Lower leg skin (tissue), 3 donors: ENCODE measurements at regions not wholly inside any gene's neighbourhood (a gene's known extent, or its start where the extent isn't known, plus 50 kb on each side); places are given as distances from the start of the nearest gene placed in this dataset.

ENCODE experiments used
- POLR2A ChIP-seq, 2 donors: fragments of 450-650 bp; IDR thresholded peaks; one replicate each; pipeline ENCODE4 v1.6.1; 2016 to 2017; ENCODE audit warnings: antibody characterized with exemption in 2 of 2, mild to moderate bottlenecking in 1 of 2, moderate library complexity in 1 of 2
- TF ChIP-seq, protein P1 (sequence below), 3 donors: fragments of 450-650 bp; IDR thresholded peaks; one replicate each; pipeline ENCODE4 v1.5.1; 2016; ENCODE audit warnings: antibody characterized with exemption in 3 of 3, mild to moderate bottlenecking in 3 of 3, moderate library complexity in 2 of 3

DNA sequence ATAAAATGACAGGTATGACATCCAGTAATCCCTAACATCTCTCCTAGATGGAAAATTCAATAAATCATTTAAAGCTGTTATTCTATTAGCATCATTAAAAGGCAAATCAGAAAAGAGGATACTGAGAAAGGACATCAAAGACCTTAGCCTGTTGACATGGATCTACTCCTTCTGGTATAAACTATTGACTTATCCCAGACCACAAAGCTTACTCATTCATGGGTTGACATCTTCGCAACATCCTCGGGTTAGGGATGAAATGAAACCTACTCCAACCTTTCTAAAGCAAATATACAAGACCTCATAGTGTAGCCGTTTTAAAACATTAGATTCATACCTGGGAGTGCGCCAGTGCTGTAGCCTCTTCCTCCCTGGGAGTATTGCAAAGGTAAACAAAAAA is 191.5 kb upstream of the BTG1 start:
- TF ChIP-seq, protein P1, sequence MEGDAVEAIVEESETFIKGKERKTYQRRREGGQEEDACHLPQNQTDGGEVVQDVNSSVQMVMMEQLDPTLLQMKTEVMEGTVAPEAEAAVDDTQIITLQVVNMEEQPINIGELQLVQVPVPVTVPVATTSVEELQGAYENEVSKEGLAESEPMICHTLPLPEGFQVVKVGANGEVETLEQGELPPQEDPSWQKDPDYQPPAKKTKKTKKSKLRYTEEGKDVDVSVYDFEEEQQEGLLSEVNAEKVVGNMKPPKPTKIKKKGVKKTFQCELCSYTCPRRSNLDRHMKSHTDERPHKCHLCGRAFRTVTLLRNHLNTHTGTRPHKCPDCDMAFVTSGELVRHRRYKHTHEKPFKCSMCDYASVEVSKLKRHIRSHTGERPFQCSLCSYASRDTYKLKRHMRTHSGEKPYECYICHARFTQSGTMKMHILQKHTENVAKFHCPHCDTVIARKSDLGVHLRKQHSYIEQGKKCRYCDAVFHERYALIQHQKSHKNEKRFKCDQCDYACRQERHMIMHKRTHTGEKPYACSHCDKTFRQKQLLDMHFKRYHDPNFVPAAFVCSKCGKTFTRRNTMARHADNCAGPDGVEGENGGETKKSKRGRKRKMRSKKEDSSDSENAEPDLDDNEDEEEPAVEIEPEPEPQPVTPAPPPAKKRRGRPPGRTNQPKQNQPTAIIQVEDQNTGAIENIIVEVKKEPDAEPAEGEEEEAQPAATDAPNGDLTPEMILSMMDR (IDR thresholded peaks at IDR 0.05), result no peak
- no peak for TF ChIP-seq POLR2A (IDR thresholded peaks at IDR 0.05)
